Stimulated activated CD8-positive, alpha-beta memory T cell treated with anti-CD3 and anti-CD28 coated beads, Interleukin-15, amount 100 ng/mL, for 48 hours (primary cell): ENCODE measurements at regions not wholly inside any gene's neighbourhood (a gene's known extent, or its start where the extent isn't known, plus 50 kb on each side); places are given as distances from the start of the nearest gene placed in this dataset.

ENCODE experiments used
- DNase-seq, 2 donors: peaks; one replicate each; pipeline ENCODE4 v3.0.0-alpha.2; 2020; ENCODE audit warnings: low read depth in 2 of 2

GRCh38 chr17:83144421-83145357 lies 65.3 kb downstream of the METRNL start:
- no peak for DNase-seq

GRCh38 chr17:83145358-83145738 lies 65.9 kb downstream of the METRNL start:
- DNase-seq, result no peak

GRCh38 chr17:83145831-83146230 lies 66.4 kb downstream of the METRNL start:
- no peak for DNase-seq

- DNase-seq, result no peak
These were observed 66.9 kb downstream of the METRNL start for GRCh38 chr17:83146347-83146746.

- no peak for DNase-seq
These were observed 67.9 kb downstream of the METRNL start for GRCh38 chr17:83147280-83147679.

GRCh38 chr17:83148317-83149028 lies 69.1 kb downstream of the METRNL start:
- no peak for DNase-seq

- DNase-seq, result no peak
These were observed 69.8 kb downstream of the METRNL start for GRCh38 chr17:83149029-83149725.

GRCh38 chr17:83149761-83150251 lies 70.4 kb downstream of the METRNL start:
- DNase-seq, result no peak

- DNase-seq, result no peak
These were observed 71.1 kb downstream of the METRNL start for GRCh38 chr17:83150369-83151055.

GRCh38 chr17:83151056-83151441 lies 71.6 kb downstream of the METRNL start:
- DNase-seq, result no peak

GRCh38 chr17:83151442-83152226 lies 72.2 kb downstream of the METRNL start:
- DNase-seq, result no peak

- no peak for DNase-seq
These were observed 72.9 kb downstream of the METRNL start for GRCh38 chr17:83152227-83152744.

- no peak for DNase-seq
These were observed 73.6 kb downstream of the METRNL start for GRCh38 chr17:83152745-83153611.

GRCh38 chr17:83153681-83154310 lies 74.4 kb downstream of the METRNL start:
- no peak for DNase-seq

GRCh38 chr17:83154311-83155127 lies 75.1 kb downstream of the METRNL start:
- no peak for DNase-seq

- DNase-seq, result peak; percentile 13 to 36
These were observed 76.0 kb downstream of the METRNL start for GRCh38 chr17:83155128-83156121.

- no peak for DNase-seq
These were observed 77.0 kb downstream of the METRNL start for GRCh38 chr17:83156408-83156807.
